ENCODE measurements at regions not wholly inside any gene's neighbourhood (a gene's known extent, or its start where the extent isn't known, plus 50 kb on each side); places are given as distances from the start of the nearest gene placed in this dataset.
"Not testable (repeated sequence)": the region's sequence is repeated elsewhere in the genome, so short reads cannot be mapped to it uniquely, and the experiment has no call there.

DNA sequence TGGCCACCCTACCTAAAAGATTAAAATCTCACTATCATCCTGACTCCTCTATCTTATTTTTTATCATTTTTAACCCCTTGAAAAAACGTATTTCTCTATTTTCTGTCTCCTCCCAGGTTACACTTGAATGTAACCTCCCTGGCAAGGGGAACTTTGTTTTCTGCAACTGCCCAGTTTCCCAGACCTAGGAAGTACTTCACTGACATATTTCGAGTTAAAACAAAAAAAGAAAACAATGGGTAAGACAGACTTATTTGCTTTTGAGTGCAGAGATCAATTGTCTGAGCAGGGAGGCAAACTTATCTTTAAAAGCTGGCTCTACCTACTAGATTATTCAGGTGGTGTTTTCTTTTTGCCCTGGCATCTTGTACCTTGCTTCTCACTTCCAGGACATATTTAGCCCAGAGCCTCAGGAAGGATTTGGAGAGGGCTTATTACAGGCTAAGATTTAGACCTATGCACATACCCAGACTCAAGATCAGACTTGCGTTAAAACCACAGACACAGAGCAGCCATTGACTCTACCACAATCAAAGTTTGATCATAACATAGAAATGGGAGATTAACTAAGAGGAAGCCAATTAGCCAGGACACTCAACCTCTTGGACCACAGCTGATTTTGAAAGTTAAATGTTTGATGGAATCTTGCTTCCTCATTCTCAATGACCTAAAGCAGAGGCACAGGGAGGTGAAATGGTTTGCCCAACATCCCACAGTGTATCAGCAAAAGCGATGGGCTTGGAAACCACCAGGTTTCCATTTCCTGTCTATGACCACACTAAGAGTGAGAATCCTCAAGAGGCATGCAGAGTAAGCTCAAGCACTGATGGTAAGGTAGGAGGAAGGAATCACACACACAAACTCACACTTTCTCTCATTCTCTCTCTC lies 169.5 kb upstream of the THBS1 start:
- no peak overlapping the region for H3K27ac ChIP-seq (ENCODE audit: low read depth in 1 of 3, low read length in 2 of 3)
- H3K4me1 ChIP-seq (ENCODE audit: control insufficient read depth in 3 of 3, insufficient read depth in 2 of 3, low read depth in 1 of 3, low read length in 2 of 3) = no peaks in the 10 kb centered on the region
- FAIRE-seq (no peak), DNase-seq (no peak)
- H3K4me3 ChIP-seq (ENCODE audit: low read depth in 1 of 3, low read length in 3 of 3) = no peak overlapping the region
- H3K36me3 ChIP-seq (ENCODE audit: control insufficient read depth in 3 of 3, insufficient read depth in 2 of 3, low read depth in 1 of 3, low read length in 3 of 3) = no peaks in the 10 kb centered on the region
- H3K27me3 ChIP-seq (ENCODE audit: control insufficient read depth in 3 of 3, insufficient read depth in 3 of 3, low read length in 3 of 3) = no peaks in the 10 kb centered on the region
- 67 to 78% (median 71%) methylated on average over 4 of the region's 4 CpGs for WGBS, 3 donors
- peaks cover 0 to 9% of the 10 kb centered on the region in 2 donors for H3K9me3 ChIP-seq (ENCODE audit: control insufficient read depth in 2 of 2, insufficient read depth in 1 of 2, low read depth in 1 of 2, low read length in 1 of 2)

DNA sequence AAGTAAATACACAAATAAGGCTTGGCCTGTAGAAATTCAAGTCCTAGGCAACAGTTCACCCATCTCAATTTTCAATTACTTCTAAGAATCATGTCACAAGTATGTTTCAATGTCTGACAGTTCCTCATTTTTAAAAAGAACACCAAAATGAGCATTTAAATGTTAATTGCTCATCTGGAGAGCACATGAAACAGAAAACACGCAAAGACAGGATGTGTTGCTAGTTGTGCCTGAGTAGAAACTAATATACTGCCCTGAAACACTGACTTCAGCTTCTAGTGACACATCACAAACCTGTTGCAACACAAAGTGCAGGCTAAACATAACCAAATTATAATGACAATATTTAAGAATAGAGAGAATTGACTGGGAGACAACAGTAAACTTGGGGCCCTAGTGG lies 167.3 kb upstream of the THBS1 start:
- no peak for DNase-seq
- no peak overlapping the region for H3K27ac ChIP-seq (ENCODE audit: low read depth in 1 of 3, low read length in 2 of 3)
- peaks cover 0 to 19% of the 10 kb centered on the region in 2 donors for H3K9me3 ChIP-seq (ENCODE audit: control insufficient read depth in 2 of 2, insufficient read depth in 1 of 2, low read depth in 1 of 2, low read length in 1 of 2)
- no peaks in the 10 kb centered on the region for H3K4me1 ChIP-seq (ENCODE audit: control insufficient read depth in 3 of 3, insufficient read depth in 2 of 3, low read depth in 1 of 3, low read length in 2 of 3)
- H3K4me3 ChIP-seq (ENCODE audit: low read depth in 1 of 3, low read length in 3 of 3) = no peak overlapping the region
- no peak for FAIRE-seq
- no peaks in the 10 kb centered on the region for H3K36me3 ChIP-seq (ENCODE audit: control insufficient read depth in 3 of 3, insufficient read depth in 2 of 3, low read depth in 1 of 3, low read length in 3 of 3)
- H3K27me3 ChIP-seq (ENCODE audit: control insufficient read depth in 3 of 3, insufficient read depth in 3 of 3, low read length in 3 of 3) = no peaks in the 10 kb centered on the region
- 55 to 84% (median 56%) methylated on average over 1 of the region's 1 CpG for WGBS, 3 donors

DNA sequence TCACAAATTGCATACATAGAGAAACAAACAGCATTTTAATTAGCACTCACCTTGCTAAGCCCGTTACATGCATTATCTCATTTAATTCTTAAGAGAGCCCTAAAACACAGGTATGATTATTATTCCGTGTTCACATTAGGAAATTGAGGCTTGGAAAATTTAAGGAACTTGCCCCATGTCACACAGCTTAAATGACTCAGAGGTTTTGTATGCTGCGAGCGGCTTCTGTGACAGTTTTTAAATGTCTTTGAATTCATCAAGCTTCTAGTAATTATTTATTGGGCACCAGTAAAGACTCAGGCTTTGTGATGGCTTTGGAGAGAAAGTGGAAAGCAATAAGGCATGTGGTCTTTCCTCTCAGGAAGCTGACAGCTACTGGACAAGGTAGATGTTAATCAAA lies 166.7 kb upstream of the THBS1 start:
- no peak overlapping the region for H3K27ac ChIP-seq (ENCODE audit: low read depth in 1 of 3, low read length in 2 of 3)
- H3K4me1 ChIP-seq (ENCODE audit: control insufficient read depth in 3 of 3, insufficient read depth in 2 of 3, low read depth in 1 of 3, low read length in 2 of 3) = no peaks in the 10 kb centered on the region
- 86 to 88% (median 87%) methylated on average over 4 of the region's 4 CpGs for WGBS, 3 donors
- DNase-seq (no peak), FAIRE-seq (no peak)
- no peak overlapping the region for H3K4me3 ChIP-seq (ENCODE audit: low read depth in 1 of 3, low read length in 3 of 3)
- H3K9me3 ChIP-seq (ENCODE audit: control insufficient read depth in 2 of 2, insufficient read depth in 1 of 2, low read depth in 1 of 2, low read length in 1 of 2) = peaks cover 0 to 19% of the 10 kb centered on the region in 2 donors
- H3K36me3 ChIP-seq (ENCODE audit: control insufficient read depth in 3 of 3, insufficient read depth in 2 of 3, low read depth in 1 of 3, low read length in 3 of 3) = no peaks in the 10 kb centered on the region
- H3K27me3 ChIP-seq (ENCODE audit: control insufficient read depth in 3 of 3, insufficient read depth in 3 of 3, low read length in 3 of 3) = no peaks in the 10 kb centered on the region

DNA sequence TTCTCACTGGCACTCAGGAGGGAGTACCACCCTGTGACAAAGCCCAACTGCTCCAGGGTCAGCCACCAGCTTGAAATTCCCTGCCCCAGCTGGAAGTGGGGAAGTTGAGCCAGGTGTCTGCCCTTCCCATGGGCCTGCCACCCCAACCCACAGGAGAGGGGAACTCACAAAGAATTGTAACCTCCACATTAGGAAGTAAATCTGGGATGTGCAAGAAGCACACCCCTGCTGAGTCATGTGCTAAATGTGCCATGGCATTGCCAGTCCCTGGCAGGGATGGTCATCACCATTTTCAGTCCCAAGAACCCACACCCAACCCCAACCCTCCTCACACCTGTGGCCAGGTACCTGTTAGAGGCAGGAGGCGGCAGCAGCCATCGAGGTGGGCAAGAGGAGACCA lies 165.2 kb upstream of the THBS1 start:
- Histone ChIP-seq H3K4me1 (ENCODE audit: control insufficient read depth in 3 of 3, insufficient read depth in 2 of 3, low read depth in 1 of 3, low read length in 2 of 3) (no peaks in the 10 kb centered on the region), H3K4me3 (ENCODE audit: low read depth in 1 of 3, low read length in 3 of 3) (no peak overlapping the region), H3K9me3 (ENCODE audit: control insufficient read depth in 2 of 2, insufficient read depth in 1 of 2, low read depth in 1 of 2, low read length in 1 of 2) (peaks cover 0 to 19% of the 10 kb centered on the region in 2 donors), H3K27ac (ENCODE audit: low read depth in 1 of 3, low read length in 2 of 3) (no peak overlapping the region), H3K36me3 (ENCODE audit: control insufficient read depth in 3 of 3, insufficient read depth in 2 of 3, low read depth in 1 of 3, low read length in 3 of 3) (no peaks in the 10 kb centered on the region), H3K27me3 (ENCODE audit: control insufficient read depth in 3 of 3, insufficient read depth in 3 of 3, low read length in 3 of 3) (no peaks in the 10 kb centered on the region)
- DNase-seq = no peak
- 44 to 47% (median 46%) methylated on average over 2 of the region's 2 CpGs for WGBS, 3 donors
- no peak for FAIRE-seq

DNA sequence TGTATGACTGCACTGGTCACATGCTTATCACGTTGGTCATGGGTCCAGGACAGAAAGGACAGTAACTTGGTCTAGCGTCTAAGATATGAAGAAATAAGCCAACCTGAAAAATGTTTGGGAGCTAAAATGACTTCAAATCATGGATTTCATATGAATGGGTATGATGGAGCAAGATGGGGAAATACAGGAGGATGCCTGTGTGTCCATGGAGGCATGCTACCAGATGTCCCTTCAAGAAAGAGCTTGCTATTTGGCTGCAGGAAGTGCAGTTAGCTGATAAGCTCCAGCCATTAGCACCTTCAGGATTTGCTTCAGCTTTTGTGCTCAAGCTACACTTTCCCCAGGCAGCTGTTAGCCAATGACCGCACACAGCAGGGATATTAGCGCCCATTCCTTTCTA lies 164.6 kb upstream of the THBS1 start:
- H3K27me3 ChIP-seq (ENCODE audit: control insufficient read depth in 3 of 3, insufficient read depth in 3 of 3, low read length in 3 of 3) = no peaks in the 10 kb centered on the region
- no peak for DNase-seq
- no peak for FAIRE-seq
- H3K9me3 ChIP-seq (ENCODE audit: control insufficient read depth in 2 of 2, insufficient read depth in 1 of 2, low read depth in 1 of 2, low read length in 1 of 2) = peaks cover 0 to 19% of the 10 kb centered on the region in 2 donors
- no peak overlapping the region for H3K4me3 ChIP-seq (ENCODE audit: low read depth in 1 of 3, low read length in 3 of 3)
- WGBS, 3 donors = 90 to 95% (median 90%) methylated on average over 4 of the region's 4 CpGs
- no peaks in the 10 kb centered on the region for H3K4me1 ChIP-seq (ENCODE audit: control insufficient read depth in 3 of 3, insufficient read depth in 2 of 3, low read depth in 1 of 3, low read length in 2 of 3)
- no peak overlapping the region for H3K27ac ChIP-seq (ENCODE audit: low read depth in 1 of 3, low read length in 2 of 3)
- H3K36me3 ChIP-seq (ENCODE audit: control insufficient read depth in 3 of 3, insufficient read depth in 2 of 3, low read depth in 1 of 3, low read length in 3 of 3) = no peaks in the 10 kb centered on the region

DNA sequence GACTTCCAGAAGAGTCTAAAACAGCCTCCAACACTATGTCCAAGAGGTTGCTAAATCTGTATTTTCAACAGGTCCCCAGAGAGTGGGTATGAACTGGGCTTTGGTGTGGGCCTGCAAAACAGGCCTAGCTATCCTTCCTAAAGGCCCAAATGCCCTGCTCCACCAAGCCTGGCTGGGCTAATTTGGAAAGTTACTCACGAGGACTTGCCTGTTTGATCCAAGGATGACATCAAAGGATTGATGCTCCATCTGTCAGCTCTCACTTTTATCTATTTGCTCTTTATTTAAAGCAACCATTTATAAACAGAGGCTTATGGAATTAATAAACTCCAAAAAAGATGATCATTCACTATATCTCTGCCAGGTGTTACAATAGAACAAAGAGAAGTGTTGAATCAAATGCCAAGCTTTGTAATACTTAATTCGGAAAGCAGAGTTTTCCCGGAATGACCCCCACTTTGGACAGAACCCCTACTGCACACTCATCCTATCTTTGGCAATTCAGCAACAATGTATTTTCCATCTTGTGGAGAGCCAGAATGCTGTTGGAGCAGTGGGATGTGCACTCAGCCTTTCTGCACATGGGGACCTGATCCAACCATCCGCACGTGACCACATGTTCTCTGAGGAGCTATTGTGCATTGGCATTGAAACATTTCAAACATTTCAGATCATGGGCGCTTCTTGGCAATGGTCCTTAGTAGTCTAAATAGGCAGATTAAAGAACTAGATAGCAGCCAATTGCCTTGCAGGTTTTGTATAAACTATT lies 163.3 kb upstream of the THBS1 start:
- WGBS, 3 donors = 74 to 77% (median 77%) methylated on average over 6 of the region's 6 CpGs

DNA sequence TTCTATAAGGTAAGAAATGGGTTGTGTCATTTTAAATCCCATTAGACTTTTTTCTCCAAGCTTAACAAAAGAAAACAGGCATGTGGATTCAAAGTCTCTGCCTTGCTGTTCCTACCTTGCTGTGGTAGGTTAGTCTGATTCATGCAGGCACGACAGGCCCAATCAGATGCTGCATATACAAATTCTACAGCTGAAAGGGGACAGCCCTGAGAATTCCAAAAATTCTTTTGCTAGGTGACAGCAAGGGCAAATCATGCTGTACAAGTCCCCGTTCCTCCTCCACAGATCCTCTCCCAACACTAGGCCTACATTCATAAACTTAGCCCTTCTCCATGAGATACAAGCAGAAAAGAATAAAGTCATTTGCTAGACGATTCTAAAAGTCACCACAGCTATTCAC lies 161.2 kb upstream of the THBS1 start:
- WGBS, 3 donors = 82 to 83% (median 82%) methylated on average over 3 of the region's 3 CpGs
- H3K4me1 ChIP-seq (ENCODE audit: control insufficient read depth in 3 of 3, insufficient read depth in 2 of 3, low read depth in 1 of 3, low read length in 2 of 3) = no peaks in the 10 kb centered on the region
- no peak overlapping the region for H3K27ac ChIP-seq (ENCODE audit: low read depth in 1 of 3, low read length in 2 of 3)
- no peaks in the 10 kb centered on the region for H3K36me3 ChIP-seq (ENCODE audit: control insufficient read depth in 3 of 3, insufficient read depth in 2 of 3, low read depth in 1 of 3, low read length in 3 of 3)
- H3K4me3 ChIP-seq (ENCODE audit: low read depth in 1 of 3, low read length in 3 of 3) = no peak overlapping the region
- no peak for DNase-seq
- H3K9me3 ChIP-seq (ENCODE audit: control insufficient read depth in 2 of 2, insufficient read depth in 1 of 2, low read depth in 1 of 2, low read length in 1 of 2) = peaks cover 0 to 19% of the 10 kb centered on the region in 2 donors
- FAIRE-seq = no peak
- no peaks in the 10 kb centered on the region for H3K27me3 ChIP-seq (ENCODE audit: control insufficient read depth in 3 of 3, insufficient read depth in 3 of 3, low read length in 3 of 3)

More for the DNA sequence above, 163.3 kb upstream of the THBS1 start:
- Histone ChIP-seq H3K27ac (ENCODE audit: low read depth in 1 of 3, low read length in 2 of 3) (no peak overlapping the region), H3K4me3 (ENCODE audit: low read depth in 1 of 3, low read length in 3 of 3) (no peak overlapping the region), H3K9me3 (ENCODE audit: control insufficient read depth in 2 of 2, insufficient read depth in 1 of 2, low read depth in 1 of 2, low read length in 1 of 2) (peaks cover 0 to 19% of the 10 kb centered on the region in 2 donors), H3K27me3 (ENCODE audit: control insufficient read depth in 3 of 3, insufficient read depth in 3 of 3, low read length in 3 of 3) (no peaks in the 10 kb centered on the region), H3K36me3 (ENCODE audit: control insufficient read depth in 3 of 3, insufficient read depth in 2 of 3, low read depth in 1 of 3, low read length in 3 of 3) (no peaks in the 10 kb centered on the region), H3K4me1 (ENCODE audit: control insufficient read depth in 3 of 3, insufficient read depth in 2 of 3, low read depth in 1 of 3, low read length in 2 of 3) (no peaks in the 10 kb centered on the region)
- FAIRE-seq (no peak), DNase-seq (no peak)

DNA sequence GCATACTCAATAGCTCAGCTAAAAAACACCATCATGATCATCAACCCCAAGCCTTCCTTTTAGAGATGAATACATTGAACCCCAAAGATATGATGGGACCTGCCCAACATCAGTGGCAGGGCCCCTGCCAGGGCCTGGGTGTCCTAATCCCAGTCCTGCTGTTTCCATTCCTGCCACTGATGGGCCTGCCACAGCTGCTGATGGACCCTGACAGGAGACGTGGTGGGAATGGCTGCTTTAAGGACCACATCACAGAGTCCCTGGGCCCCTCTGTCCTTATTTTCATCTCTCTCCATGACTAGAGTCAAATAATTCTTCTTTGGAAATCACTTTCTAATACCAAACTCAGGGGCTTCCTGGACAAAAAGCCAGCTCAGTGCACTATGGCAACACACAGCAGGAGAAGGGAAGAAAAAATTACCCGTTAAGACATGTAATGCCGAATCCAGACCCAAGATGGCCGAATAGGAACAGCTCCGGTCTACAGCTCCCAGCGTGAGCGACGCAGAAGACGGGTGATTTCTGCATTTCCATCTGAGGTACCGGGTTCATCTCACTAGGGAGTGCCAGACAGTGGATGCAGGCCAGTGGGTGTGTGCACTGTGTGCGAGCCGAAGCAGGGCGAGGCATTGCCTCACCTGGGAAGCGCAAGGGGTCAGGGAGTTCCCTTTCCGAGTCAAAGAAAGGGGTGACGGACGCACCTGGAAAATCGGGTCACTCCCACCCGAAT lies 160.6 kb upstream of the THBS1 start:
- 73 to 91% (median 81%) methylated on average over 9 to 15 of the region's 19 CpGs for WGBS, 3 donors
- FAIRE-seq, DNase-seq: not testable (repeated sequence)

More for the DNA sequence above, 160.6 kb upstream of the THBS1 start:
- not testable (repeated sequence) for H3K27me3 ChIP-seq (ENCODE audit: control insufficient read depth in 3 of 3, insufficient read depth in 3 of 3, low read length in 3 of 3); H3K4me3 ChIP-seq (ENCODE audit: low read depth in 1 of 3, low read length in 3 of 3); H3K4me1 ChIP-seq (ENCODE audit: control insufficient read depth in 3 of 3, insufficient read depth in 2 of 3, low read depth in 1 of 3, low read length in 2 of 3); H3K27ac ChIP-seq (ENCODE audit: low read depth in 1 of 3, low read length in 2 of 3); H3K36me3 ChIP-seq (ENCODE audit: control insufficient read depth in 3 of 3, insufficient read depth in 2 of 3, low read depth in 1 of 3, low read length in 3 of 3)
- peaks cover 0 to 19% of the 10 kb centered on the region in 2 donors for H3K9me3 ChIP-seq (ENCODE audit: control insufficient read depth in 2 of 2, insufficient read depth in 1 of 2, low read depth in 1 of 2, low read length in 1 of 2)

All from small intestine (tissue), 7 donors.